ENCODE measurements at regions not wholly inside any gene's neighbourhood (a gene's known extent, or its start where the extent isn't known, plus 50 kb on each side); places are given as distances from the start of the nearest gene placed in this dataset.

DNA sequence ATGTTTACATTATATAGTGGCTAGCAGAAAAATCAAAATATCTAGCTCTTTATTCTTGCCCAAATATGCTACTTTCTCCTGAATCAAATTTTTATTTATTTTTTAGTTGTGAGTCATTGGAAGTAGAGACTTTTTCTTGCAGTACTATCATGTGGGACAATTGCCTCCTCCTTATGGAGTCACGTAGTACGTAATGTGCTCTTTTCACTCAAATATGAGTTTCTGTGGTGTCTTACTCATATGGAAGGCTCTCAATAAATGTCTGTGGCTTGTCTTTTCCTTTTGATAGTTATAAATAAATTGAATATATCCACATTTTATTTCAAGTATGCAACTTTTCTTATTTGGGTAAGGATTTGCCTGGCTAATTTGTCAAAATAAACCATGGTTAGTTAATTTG lies 1411.0 kb upstream of the SLC10A2 start:
- H3K27me3 Mint-ChIP-seq, result no peaks in the 10 kb centered on the region
- peaks cover 15% of the 10 kb centered on the region for H3K9me3 Mint-ChIP-seq
- POLR2A ChIA-PET, result no interaction called here
- no peak overlapping the region for H3K27ac Mint-ChIP-seq
- intact Hi-C loops (cut with micrococcal nuclease), result no loop called here
- CTCF ChIA-PET, result no interaction called here
- no peaks in the 10 kb centered on the region for H3K4me1 Mint-ChIP-seq (ENCODE audit: low read depth)
- ATAC-seq, result no peak
- DNase-seq, result no peak
- no peak overlapping the region for H3K4me3 Mint-ChIP-seq
- TF ChIP-seq, protein P1, sequence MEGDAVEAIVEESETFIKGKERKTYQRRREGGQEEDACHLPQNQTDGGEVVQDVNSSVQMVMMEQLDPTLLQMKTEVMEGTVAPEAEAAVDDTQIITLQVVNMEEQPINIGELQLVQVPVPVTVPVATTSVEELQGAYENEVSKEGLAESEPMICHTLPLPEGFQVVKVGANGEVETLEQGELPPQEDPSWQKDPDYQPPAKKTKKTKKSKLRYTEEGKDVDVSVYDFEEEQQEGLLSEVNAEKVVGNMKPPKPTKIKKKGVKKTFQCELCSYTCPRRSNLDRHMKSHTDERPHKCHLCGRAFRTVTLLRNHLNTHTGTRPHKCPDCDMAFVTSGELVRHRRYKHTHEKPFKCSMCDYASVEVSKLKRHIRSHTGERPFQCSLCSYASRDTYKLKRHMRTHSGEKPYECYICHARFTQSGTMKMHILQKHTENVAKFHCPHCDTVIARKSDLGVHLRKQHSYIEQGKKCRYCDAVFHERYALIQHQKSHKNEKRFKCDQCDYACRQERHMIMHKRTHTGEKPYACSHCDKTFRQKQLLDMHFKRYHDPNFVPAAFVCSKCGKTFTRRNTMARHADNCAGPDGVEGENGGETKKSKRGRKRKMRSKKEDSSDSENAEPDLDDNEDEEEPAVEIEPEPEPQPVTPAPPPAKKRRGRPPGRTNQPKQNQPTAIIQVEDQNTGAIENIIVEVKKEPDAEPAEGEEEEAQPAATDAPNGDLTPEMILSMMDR (IDR thresholded peaks at IDR 0.05), result no peak
- H3K36me3 Mint-ChIP-seq (ENCODE audit: low read depth), result no peaks in the 10 kb centered on the region

DNA sequence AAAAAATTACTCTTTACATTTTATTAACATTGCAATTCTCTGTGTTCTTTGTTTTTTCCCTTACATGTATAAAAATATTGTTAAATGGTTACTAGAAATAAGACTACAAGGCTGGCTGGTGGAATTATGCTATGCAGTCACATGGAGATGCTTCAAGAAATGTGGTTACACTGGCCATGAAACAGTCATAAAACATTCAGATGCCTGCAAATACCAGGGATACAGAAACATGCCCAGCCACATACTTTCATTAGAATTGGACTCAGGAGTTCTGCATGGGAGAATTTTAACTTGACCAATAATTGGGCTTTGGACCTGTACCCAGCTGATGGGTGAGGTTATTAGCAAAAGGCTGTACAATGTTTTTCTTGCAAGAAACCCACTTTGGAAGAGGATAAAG lies 1407.7 kb upstream of the SLC10A2 start:
- H3K9me3 Mint-ChIP-seq, result peaks cover 5% of the 10 kb centered on the region
- no peak for ATAC-seq

GRCh38 chr13:104466016-104466415 lies 1399.8 kb upstream of the SLC10A2 start:
- no peak for ATAC-seq
- Mint-ChIP-seq H3K27me3 (no peaks in the 10 kb centered on the region), H3K27ac (no peak overlapping the region), H3K4me3 (no peak overlapping the region), H3K9me3 (no peaks in the 10 kb centered on the region), H3K4me1 (ENCODE audit: low read depth) (no peaks in the 10 kb centered on the region), H3K36me3 (ENCODE audit: low read depth) (no peaks in the 10 kb centered on the region)
- intact Hi-C loops (cut with micrococcal nuclease), result no loop called here
- TF ChIP-seq, protein P1 (IDR thresholded peaks at IDR 0.05), result no peak
- POLR2A ChIA-PET, result no interaction called here
- CTCF ChIA-PET, result no interaction called here
- DNase-seq, result no peak

More for the DNA sequence above, 1407.7 kb upstream of the SLC10A2 start:
- no peak for DNase-seq
- H3K27ac Mint-ChIP-seq, result no peak overlapping the region
- intact Hi-C loops (cut with micrococcal nuclease), result no loop called here
- H3K36me3 Mint-ChIP-seq (ENCODE audit: low read depth), result no peaks in the 10 kb centered on the region
- no peak overlapping the region for H3K4me3 Mint-ChIP-seq
- ChIA-PET CTCF (no interaction called here), POLR2A (no interaction called here)
- H3K27me3 Mint-ChIP-seq, result no peaks in the 10 kb centered on the region
- H3K4me1 Mint-ChIP-seq (ENCODE audit: low read depth), result no peaks in the 10 kb centered on the region
- TF ChIP-seq, protein P1 (IDR thresholded peaks at IDR 0.05), result no peak

DNA sequence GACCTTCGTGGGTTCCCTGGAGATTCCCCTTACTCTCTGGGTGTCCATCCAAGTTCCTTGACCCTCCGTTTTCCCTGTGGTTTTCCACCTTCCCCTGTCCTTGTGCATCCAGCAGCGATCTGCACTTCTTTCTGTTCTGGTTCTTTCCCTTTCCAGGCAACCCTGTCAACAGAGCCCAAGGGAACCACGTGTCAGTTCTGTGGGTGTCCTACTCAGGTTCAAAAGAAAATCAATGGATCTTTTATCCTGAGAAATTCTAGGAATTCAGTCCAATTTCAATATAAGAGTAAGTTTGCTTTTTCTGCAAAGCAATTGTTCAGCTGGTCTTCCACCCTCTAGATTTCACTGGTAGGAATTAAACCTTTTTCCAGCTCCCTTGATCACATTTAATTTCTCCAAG lies 1394.8 kb upstream of the SLC10A2 start:
- ChIA-PET CTCF (no interaction called here), POLR2A (no interaction called here)
- no peak for DNase-seq
- Mint-ChIP-seq H3K27ac (no peak overlapping the region), H3K4me1 (ENCODE audit: low read depth) (no peaks in the 10 kb centered on the region), H3K36me3 (ENCODE audit: low read depth) (no peaks in the 10 kb centered on the region), H3K27me3 (no peaks in the 10 kb centered on the region), H3K4me3 (no peak overlapping the region), H3K9me3 (no peaks in the 10 kb centered on the region)
- no peak for ATAC-seq
- TF ChIP-seq, protein P1 (IDR thresholded peaks at IDR 0.05), result no peak
- intact Hi-C loops (cut with micrococcal nuclease), result no loop called here

GRCh38 chr13:104460554-104460953 lies 1394.3 kb upstream of the SLC10A2 start:
- ChIA-PET CTCF (no interaction called here), POLR2A (no interaction called here)
- Mint-ChIP-seq H3K27ac (no peak overlapping the region), H3K27me3 (no peaks in the 10 kb centered on the region), H3K36me3 (ENCODE audit: low read depth) (no peaks in the 10 kb centered on the region), H3K4me3 (no peak overlapping the region), H3K9me3 (no peaks in the 10 kb centered on the region), H3K4me1 (ENCODE audit: low read depth) (no peaks in the 10 kb centered on the region)
- no peak for ATAC-seq
- no peak for DNase-seq
- intact Hi-C loops (cut with micrococcal nuclease), result no loop called here
- TF ChIP-seq, protein P1 (IDR thresholded peaks at IDR 0.05), result no peak

Data from activated CD8-positive, alpha-beta T cell treated with anti-CD3 and anti-CD28 coated beads for 36 hours (primary cell).